WERI-Rb-1 (cell line): ENCODE measurements at regions not wholly inside any gene's neighbourhood (a gene's known extent, or its start where the extent isn't known, plus 50 kb on each side); places are given as distances from the start of the nearest gene placed in this dataset.

Experiments
- DNase-seq: peaks from one replicate; pipeline ENCODE4 v3.0.0-alpha.2; 2020
- H3K27ac ChIP-seq: fragments of 250-450 bp; sonication (Bioruptor Pico); 2 replicates; pipeline ENCODE4 v1.5.1; 2020; ENCODE audit warnings: mild to moderate bottlenecking, moderate library complexity
- H3K27me3 ChIP-seq: fragments of 250-450 bp; sonication (Bioruptor Pico); 2 replicates; pipeline ENCODE4 v1.5.1; 2021; ENCODE audit warnings: mild to moderate bottlenecking, low read depth, moderate library complexity; ENCODE audit not compliant: insufficient read depth, severe bottlenecking
- H3K36me3 ChIP-seq: fragments of 250-450 bp; sonication (Bioruptor Pico); 2 replicates; pipeline ENCODE4 v1.5.1; 2020; ENCODE audit warnings: mild to moderate bottlenecking, moderate library complexity
- H3K4me3 ChIP-seq: 2 replicates; pipeline ENCODE4 v1.5.1; 2011; ENCODE audit warnings: low read depth, mild to moderate bottlenecking, control low read depth, low read length
- H3K9me3 ChIP-seq: fragments of 250-450 bp; sonication (Bioruptor Pico); 2 replicates; pipeline ENCODE4 v1.5.1; 2021; ENCODE audit warnings: mild to moderate bottlenecking, moderate library complexity; ENCODE audit not compliant: severe bottlenecking
- CTCF ChIP-seq: IDR thresholded peaks from 2 replicates; pipeline ENCODE4 v1.5.1; 2011; ENCODE audit warnings: low read depth, mild to moderate bottlenecking, control low read depth, inconsistent platforms, low read length

GRCh38 chr16:72285728-72286127, 113.8 kb upstream of the PMFBP1 start:
- no peak for TF ChIP-seq CTCF
- DNase-seq = no peak
- no peak overlapping the region for H3K27ac ChIP-seq
- H3K4me3 ChIP-seq = no peak overlapping the region
- no peaks in the 10 kb centered on the region for H3K27me3 ChIP-seq
- H3K36me3 ChIP-seq = no peaks in the 10 kb centered on the region
- no peaks in the 10 kb centered on the region for H3K9me3 ChIP-seq

- TF ChIP-seq CTCF = no peak
- Histone ChIP-seq H3K36me3 (no peaks in the 10 kb centered on the region), H3K27me3 (no peaks in the 10 kb centered on the region), H3K4me3 (no peak overlapping the region), H3K9me3 (no peaks in the 10 kb centered on the region), H3K27ac (no peak overlapping the region)
- DNase-seq = no peak
Observed at GRCh38 chr16:72285324-72285723, 113.4 kb upstream of the PMFBP1 start.

- no peak overlapping the region for H3K27ac ChIP-seq
- no peak for TF ChIP-seq CTCF
- no peak for DNase-seq
- no peak overlapping the region for H3K4me3 ChIP-seq
- H3K36me3 ChIP-seq = no peaks in the 10 kb centered on the region
- H3K27me3 ChIP-seq = no peaks in the 10 kb centered on the region
- no peaks in the 10 kb centered on the region for H3K9me3 ChIP-seq
Observed at GRCh38 chr16:72284042-72284789, 112.3 kb upstream of the PMFBP1 start.

GRCh38 chr16:72282362-72282761, 110.4 kb upstream of the PMFBP1 start:
- no peak for TF ChIP-seq CTCF
- Histone ChIP-seq H3K9me3 (no peaks in the 10 kb centered on the region), H3K36me3 (no peaks in the 10 kb centered on the region), H3K27me3 (no peaks in the 10 kb centered on the region), H3K27ac (no peak overlapping the region), H3K4me3 (no peak overlapping the region)
- DNase-seq = no peak

GRCh38 chr16:72278301-72278700, 106.3 kb upstream of the PMFBP1 start:
- DNase-seq = no peak
- Histone ChIP-seq H3K9me3 (no peaks in the 10 kb centered on the region), H3K27me3 (no peaks in the 10 kb centered on the region), H3K4me3 (no peak overlapping the region), H3K36me3 (no peaks in the 10 kb centered on the region), H3K27ac (no peak overlapping the region)
- TF ChIP-seq CTCF = no peak

GRCh38 chr16:72277749-72278148, 105.8 kb upstream of the PMFBP1 start:
- H3K27me3 ChIP-seq = no peaks in the 10 kb centered on the region
- H3K4me3 ChIP-seq = no peak overlapping the region
- TF ChIP-seq CTCF = no peak
- H3K27ac ChIP-seq = no peak overlapping the region
- H3K36me3 ChIP-seq = no peaks in the 10 kb centered on the region
- no peaks in the 10 kb centered on the region for H3K9me3 ChIP-seq
- no peak for DNase-seq
